Panc1 (cell line): ENCODE measurements at regions not wholly inside any gene's neighbourhood (a gene's known extent, or its start where the extent isn't known, plus 50 kb on each side); places are given as distances from the start of the nearest gene placed in this dataset.

Experiments
- CTCF ChIP-seq: fragments of 450-650 bp; IDR thresholded peaks from 2 replicates; pipeline ENCODE4 v1.5.1; 2017; ENCODE audit warnings: mild to moderate bottlenecking
- POLR2AphosphoS5 ChIP-seq: IDR thresholded peaks from 2 replicates; pipeline ENCODE4 v1.6.1; 2012; ENCODE audit warnings: mild to moderate bottlenecking, low read depth, low read length, moderate library complexity
- REST ChIP-seq, 2 experiments: IDR thresholded peaks; 2 replicates each; pipeline ENCODE4 v1.6.1; 2011 to 2012; ENCODE audit warnings: low read depth in 2 of 2, control low read depth in 1 of 2, low read length in 1 of 2, mild to moderate bottlenecking in 1 of 2, moderate library complexity in 1 of 2; ENCODE audit not compliant: insufficient read depth in 1 of 2
- TCF7L2 ChIP-seq: IDR thresholded peaks from 2 replicates; pipeline ENCODE4 v1.6.1; 2011; ENCODE audit warnings: mild to moderate bottlenecking, low read depth, low read length, inconsistent platforms

- TF ChIP-seq CTCF (no peak), TCF7L2 (no peak), REST (IDR thresholded peaks at IDR 0.05; ENCODE audit: insufficient read depth in 1 of 2, low read depth in 2 of 2, low read length in 1 of 2) (no peak), POLR2AphosphoS5 (no peak)
These were observed 655.3 kb upstream of the SETBP1 start for GRCh38 chr18:44025421-44025820.
